COLO668 (cell line): ENCODE measurements at regions not wholly inside any gene's neighbourhood (a gene's known extent, or its start where the extent isn't known, plus 50 kb on each side); places are given as distances from the start of the nearest gene placed in this dataset.

ENCODE experiments used
- DNase-seq: peaks from one replicate; lab custom pipeline; 2025; ENCODE audit not compliant: unreplicated experiment; lab: John Stamatoyannopoulos, UW

- DNase-seq = peak; percentile 45
Measured at GRCh38 chr2:9137379-9138150, 69.0 kb upstream of the ASAP2 start.

GRCh38 chr2:9135822-9136558 lies 70.6 kb upstream of the ASAP2 start:
- no peak for DNase-seq

- no peak for DNase-seq
Measured at GRCh38 chr2:9127316-9127715, 79.3 kb upstream of the ASAP2 start.

GRCh38 chr2:9126540-9126939 lies 80.1 kb upstream of the ASAP2 start:
- no peak for DNase-seq

- DNase-seq = no peak
Measured at GRCh38 chr2:9124231-9124741, 82.3 kb upstream of the ASAP2 start.

- no peak for DNase-seq
Measured at GRCh38 chr2:9123069-9123468, 83.5 kb upstream of the ASAP2 start.

GRCh38 chr2:9122367-9122766 lies 84.2 kb upstream of the ASAP2 start:
- DNase-seq = no peak

- no peak for DNase-seq
Measured at GRCh38 chr2:9118383-9118960, 88.1 kb upstream of the ASAP2 start.

GRCh38 chr2:9115229-9115628 lies 91.4 kb upstream of the ASAP2 start:
- DNase-seq = no peak

- peak; percentile 16 for DNase-seq
Measured at GRCh38 chr2:9114458-9114857, 92.2 kb upstream of the ASAP2 start.

- no peak for DNase-seq
Measured at GRCh38 chr2:9113916-9114315, 92.7 kb upstream of the ASAP2 start.

GRCh38 chr2:9113262-9113661 lies 93.3 kb upstream of the ASAP2 start:
- no peak for DNase-seq

GRCh38 chr2:9112079-9112721 lies 94.4 kb upstream of the ASAP2 start:
- DNase-seq = no peak

GRCh38 chr2:9110893-9111569 lies 95.6 kb upstream of the ASAP2 start:
- DNase-seq = peak; percentile 15

GRCh38 chr2:9110346-9110884 lies 96.2 kb upstream of the ASAP2 start:
- no peak for DNase-seq

GRCh38 chr2:9109871-9110270 lies 96.7 kb upstream of the ASAP2 start:
- DNase-seq = no peak

GRCh38 chr2:9108210-9108967 lies 98.2 kb upstream of the ASAP2 start:
- peak; percentile 79 for DNase-seq

- no peak for DNase-seq
Measured at GRCh38 chr2:9107168-9108025, 99.2 kb upstream of the ASAP2 start.
